ENCODE measurements at regions not wholly inside any gene's neighbourhood (a gene's known extent, or its start where the extent isn't known, plus 50 kb on each side); places are given as distances from the start of the nearest gene placed in this dataset.

DNA sequence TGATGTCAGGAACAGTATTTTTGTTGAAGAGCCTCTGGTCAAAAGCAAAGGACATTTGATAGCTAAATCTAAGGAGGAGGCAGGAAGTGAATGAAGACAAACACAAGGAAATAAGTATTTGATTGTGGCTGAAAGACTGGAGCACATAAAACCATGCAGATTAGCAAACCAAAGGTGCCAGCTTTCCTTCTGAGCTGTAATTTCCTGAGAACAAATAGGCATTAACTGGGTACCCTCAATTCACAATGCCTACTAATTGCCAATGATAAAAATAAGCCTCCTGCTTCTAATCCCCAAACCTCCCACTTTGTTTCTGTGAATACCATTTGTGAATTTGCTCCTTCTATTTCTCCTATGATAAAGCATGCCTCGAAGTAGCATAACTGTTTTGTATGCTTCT lies 1279.6 kb upstream of the USP15 start:
- no peak for TF ChIP-seq ZFX (IDR thresholded peaks at IDR 0.05)
- TF ChIP-seq, protein P1, sequence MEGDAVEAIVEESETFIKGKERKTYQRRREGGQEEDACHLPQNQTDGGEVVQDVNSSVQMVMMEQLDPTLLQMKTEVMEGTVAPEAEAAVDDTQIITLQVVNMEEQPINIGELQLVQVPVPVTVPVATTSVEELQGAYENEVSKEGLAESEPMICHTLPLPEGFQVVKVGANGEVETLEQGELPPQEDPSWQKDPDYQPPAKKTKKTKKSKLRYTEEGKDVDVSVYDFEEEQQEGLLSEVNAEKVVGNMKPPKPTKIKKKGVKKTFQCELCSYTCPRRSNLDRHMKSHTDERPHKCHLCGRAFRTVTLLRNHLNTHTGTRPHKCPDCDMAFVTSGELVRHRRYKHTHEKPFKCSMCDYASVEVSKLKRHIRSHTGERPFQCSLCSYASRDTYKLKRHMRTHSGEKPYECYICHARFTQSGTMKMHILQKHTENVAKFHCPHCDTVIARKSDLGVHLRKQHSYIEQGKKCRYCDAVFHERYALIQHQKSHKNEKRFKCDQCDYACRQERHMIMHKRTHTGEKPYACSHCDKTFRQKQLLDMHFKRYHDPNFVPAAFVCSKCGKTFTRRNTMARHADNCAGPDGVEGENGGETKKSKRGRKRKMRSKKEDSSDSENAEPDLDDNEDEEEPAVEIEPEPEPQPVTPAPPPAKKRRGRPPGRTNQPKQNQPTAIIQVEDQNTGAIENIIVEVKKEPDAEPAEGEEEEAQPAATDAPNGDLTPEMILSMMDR (conservative IDR thresholded peaks at IDR 0.05) = no peak
- H3K27ac ChIP-seq = no peak overlapping the region

DNA sequence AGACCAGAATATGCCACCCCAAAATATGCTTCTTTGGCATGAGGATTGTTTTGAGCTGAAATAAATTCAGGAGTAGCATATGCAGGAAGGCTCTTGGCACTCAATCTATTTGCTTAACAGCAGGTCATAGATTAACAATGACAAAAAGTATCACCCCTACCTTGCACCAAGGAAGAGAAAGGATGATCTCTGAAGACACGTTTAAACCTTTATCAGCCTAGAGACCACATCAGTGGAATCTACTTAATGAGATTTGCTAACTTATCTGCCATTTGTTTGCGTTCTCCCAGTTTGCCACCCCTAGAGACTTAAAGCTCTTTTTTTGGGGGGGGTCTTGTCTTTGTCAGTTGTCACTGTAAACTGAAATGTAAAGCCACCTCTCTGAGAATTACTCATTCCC lies 1278.7 kb upstream of the USP15 start:
- TF ChIP-seq, protein P1 (conservative IDR thresholded peaks at IDR 0.05) = no peak
- no peak for TF ChIP-seq ZFX (IDR thresholded peaks at IDR 0.05)

DNA sequence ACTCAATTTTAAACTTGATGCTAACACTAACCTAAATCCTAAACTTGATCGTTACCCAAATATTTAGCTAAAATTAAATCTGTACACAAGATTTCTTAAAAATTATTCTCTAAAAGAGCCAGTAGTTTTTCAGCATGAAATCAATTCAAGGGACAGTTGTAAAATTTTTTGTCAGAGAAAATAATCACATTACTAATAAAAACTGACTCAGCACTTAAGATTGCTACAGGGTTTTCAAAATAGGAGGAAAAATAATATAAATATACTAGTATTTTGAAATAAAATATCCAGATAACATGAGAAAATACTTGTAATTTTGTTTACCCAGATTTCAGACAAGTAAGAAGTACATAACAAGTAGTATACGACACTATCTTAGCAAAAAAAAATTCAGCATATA lies 1268.1 kb upstream of the USP15 start:
- TF ChIP-seq, protein P1 (conservative IDR thresholded peaks at IDR 0.05) = no peak
- no peak for TF ChIP-seq ZFX (IDR thresholded peaks at IDR 0.05)
- no peak overlapping the region for H3K27ac ChIP-seq

More for the DNA sequence above, 1278.7 kb upstream of the USP15 start:
- H3K27ac ChIP-seq = no peak overlapping the region

DNA sequence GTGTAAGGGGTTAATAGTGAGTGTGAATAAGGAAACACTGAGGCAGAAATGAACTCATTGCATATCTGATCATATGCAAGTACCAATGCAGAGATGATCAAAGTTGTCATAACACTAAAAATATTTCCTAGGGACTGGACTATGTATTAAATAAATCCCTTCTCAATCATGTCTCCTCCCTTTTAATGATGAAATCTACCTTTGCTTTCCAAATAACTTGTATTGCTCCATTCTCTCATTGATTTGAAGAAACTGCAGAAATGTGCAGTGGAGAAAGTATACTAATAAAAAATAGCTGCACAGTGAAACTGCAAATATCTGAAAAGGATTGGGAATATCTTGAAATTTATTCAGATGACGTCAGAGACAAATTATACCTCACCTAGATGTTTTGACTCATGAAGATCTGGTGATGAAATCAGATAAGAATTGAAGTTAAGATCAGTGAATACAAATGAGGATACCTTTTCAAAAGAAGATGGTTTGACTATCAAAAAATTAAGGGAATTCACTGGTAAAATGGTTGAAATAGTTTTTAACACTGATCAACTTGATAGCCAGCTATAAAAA lies 1264.9 kb upstream of the USP15 start:
- no peak overlapping the region for H3K27ac ChIP-seq

DNA sequence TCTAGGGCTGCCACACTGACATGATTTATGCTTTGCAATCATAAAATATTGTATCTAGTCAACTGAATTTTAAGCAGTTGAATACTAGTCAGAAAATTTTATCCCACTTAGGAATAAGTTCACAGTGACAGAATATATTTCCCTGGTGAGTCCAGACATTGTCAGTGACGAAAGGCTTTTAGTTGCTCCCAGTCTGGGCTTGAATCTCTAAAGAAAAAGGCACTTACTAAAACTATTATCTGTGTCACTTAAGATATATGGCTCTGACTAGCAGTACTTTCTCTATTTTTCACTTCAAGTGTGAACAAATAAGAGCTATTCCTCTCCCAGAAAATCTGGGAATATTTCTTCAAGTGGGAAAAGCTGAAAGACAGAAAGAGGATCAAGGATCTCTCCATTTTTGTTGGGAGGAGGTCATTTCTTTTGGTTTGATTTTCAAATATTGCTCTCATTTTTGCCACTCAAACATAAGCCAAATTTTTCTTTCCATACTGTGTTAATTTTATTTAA lies 1262.3 kb upstream of the USP15 start:
- TF ChIP-seq, protein P1 (conservative IDR thresholded peaks at IDR 0.05) = no peak
- no peak for TF ChIP-seq ZFX (IDR thresholded peaks at IDR 0.05)
- no peak overlapping the region for H3K27ac ChIP-seq

More for the DNA sequence above, 1264.9 kb upstream of the USP15 start:
- TF ChIP-seq ZFX (IDR thresholded peaks at IDR 0.05) = no peak
- TF ChIP-seq, protein P1 (conservative IDR thresholded peaks at IDR 0.05) = no peak

DNA sequence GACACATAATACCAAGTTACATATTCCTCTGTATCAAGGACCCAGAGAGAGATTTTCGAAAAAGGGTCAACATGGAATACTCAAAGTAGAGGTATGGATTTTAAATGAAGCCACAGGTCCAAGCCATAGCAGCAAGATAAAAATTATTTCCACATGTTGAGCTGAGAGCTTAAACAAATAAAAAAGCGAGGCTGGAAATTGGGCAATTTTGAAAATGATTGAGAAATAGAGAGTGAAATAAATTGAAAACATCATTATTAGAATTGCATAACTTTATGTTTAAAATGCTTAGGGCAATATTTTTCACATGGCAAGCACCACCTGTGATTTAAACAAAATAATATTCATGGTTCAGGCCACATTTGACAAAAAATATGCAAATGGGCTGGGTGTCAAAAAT lies 1251.0 kb upstream of the USP15 start:
- H3K27ac ChIP-seq = no peak overlapping the region
- TF ChIP-seq, protein P1 (conservative IDR thresholded peaks at IDR 0.05) = no peak
- TF ChIP-seq ZFX (IDR thresholded peaks at IDR 0.05) = no peak

DNA sequence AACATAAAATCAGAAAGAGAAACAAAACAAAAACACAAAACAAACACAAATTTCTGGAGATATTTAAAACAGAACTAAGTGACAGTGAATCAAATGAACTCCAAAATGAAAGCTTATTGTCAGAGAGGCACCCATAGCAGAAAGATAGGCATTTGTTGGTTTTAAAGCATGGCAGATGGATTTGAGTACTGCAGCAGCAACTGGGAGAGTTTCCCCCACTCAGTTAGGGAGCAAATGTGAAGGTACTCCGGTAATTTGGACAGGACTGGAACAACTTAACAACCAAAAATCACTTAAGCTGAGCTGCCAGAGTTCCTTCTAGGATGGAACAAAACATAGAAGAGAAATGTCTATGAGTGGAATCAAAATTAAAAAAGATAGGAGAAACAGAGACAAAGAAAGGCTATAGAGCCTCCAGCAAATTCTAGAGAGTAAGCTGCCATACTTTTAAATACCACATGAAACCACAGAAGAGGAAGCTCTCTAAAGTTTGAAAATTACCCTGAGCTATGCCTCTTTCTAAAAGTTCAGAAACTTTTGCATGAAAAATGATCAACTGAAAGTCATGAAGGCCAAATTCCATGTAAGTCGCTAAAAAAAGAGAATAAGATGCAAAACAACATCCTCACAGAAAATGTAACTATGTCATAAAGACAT lies 1248.3 kb upstream of the USP15 start:
- TF ChIP-seq ZFX (IDR thresholded peaks at IDR 0.05) = no peak
- TF ChIP-seq, protein P1 (conservative IDR thresholded peaks at IDR 0.05) = no peak
- H3K27ac ChIP-seq = no peak overlapping the region
